ENCODE measurements at regions not wholly inside any gene's neighbourhood (a gene's known extent, or its start where the extent isn't known, plus 50 kb on each side); places are given as distances from the start of the nearest gene placed in this dataset.

DNA sequence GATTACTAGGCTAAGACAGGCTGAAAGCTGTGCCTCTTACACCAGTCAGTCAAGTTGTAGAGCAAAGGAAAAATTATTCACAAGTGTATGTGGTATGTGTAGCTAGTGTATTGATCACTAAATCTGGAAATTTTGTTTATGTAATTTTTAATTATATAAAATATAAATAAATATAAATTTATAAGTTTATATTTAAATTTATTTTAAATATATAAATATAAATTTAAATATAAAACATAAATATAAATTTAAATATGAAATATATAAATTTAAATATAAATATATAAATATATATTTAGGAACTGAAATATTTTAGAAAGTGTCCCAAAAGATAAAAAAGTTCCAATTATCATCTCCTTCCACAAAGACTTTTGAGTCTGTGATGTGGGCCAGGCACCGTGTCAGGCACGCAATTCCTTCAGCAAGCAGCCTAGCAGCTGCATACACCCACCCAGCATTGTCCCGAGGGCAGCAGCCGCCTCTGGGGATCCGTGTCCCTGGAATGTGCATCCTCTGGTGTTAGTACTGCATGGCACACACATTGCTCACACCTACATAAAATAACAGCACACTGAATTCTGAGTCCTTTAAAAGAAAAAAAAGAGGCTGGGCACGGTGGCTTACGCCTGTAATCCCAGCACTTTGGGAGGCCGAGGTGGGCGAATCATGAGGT lies 1098.0 kb downstream of the BRD1 start:
- TF ChIP-seq, protein P1, sequence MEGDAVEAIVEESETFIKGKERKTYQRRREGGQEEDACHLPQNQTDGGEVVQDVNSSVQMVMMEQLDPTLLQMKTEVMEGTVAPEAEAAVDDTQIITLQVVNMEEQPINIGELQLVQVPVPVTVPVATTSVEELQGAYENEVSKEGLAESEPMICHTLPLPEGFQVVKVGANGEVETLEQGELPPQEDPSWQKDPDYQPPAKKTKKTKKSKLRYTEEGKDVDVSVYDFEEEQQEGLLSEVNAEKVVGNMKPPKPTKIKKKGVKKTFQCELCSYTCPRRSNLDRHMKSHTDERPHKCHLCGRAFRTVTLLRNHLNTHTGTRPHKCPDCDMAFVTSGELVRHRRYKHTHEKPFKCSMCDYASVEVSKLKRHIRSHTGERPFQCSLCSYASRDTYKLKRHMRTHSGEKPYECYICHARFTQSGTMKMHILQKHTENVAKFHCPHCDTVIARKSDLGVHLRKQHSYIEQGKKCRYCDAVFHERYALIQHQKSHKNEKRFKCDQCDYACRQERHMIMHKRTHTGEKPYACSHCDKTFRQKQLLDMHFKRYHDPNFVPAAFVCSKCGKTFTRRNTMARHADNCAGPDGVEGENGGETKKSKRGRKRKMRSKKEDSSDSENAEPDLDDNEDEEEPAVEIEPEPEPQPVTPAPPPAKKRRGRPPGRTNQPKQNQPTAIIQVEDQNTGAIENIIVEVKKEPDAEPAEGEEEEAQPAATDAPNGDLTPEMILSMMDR (IDR thresholded peaks at IDR 0.05; ENCODE audit: low read depth, low read length), result no peak
- TF ChIP-seq POLR2A (IDR thresholded peaks at IDR 0.05; ENCODE audit: extremely low read depth, insufficient read length), result no peak
- TF ChIP-seq, protein P2, sequence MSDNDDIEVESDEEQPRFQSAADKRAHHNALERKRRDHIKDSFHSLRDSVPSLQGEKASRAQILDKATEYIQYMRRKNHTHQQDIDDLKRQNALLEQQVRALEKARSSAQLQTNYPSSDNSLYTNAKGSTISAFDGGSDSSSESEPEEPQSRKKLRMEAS (IDR thresholded peaks at IDR 0.05; ENCODE audit: low read depth, low read length), result no peak

All from NB4 (cell line).